LNCAP (cell line): ENCODE measurements at regions not wholly inside any gene's neighbourhood (a gene's known extent, or its start where the extent isn't known, plus 50 kb on each side); places are given as distances from the start of the nearest gene placed in this dataset.

ENCODE experiments used
- TF ChIP-seq, protein P1 (sequence below): fragments of 450-650 bp; IDR thresholded peaks from 2 replicates; pipeline ENCODE4 v1.5.1; 2017; ENCODE audit warnings: mild to moderate bottlenecking

DNA sequence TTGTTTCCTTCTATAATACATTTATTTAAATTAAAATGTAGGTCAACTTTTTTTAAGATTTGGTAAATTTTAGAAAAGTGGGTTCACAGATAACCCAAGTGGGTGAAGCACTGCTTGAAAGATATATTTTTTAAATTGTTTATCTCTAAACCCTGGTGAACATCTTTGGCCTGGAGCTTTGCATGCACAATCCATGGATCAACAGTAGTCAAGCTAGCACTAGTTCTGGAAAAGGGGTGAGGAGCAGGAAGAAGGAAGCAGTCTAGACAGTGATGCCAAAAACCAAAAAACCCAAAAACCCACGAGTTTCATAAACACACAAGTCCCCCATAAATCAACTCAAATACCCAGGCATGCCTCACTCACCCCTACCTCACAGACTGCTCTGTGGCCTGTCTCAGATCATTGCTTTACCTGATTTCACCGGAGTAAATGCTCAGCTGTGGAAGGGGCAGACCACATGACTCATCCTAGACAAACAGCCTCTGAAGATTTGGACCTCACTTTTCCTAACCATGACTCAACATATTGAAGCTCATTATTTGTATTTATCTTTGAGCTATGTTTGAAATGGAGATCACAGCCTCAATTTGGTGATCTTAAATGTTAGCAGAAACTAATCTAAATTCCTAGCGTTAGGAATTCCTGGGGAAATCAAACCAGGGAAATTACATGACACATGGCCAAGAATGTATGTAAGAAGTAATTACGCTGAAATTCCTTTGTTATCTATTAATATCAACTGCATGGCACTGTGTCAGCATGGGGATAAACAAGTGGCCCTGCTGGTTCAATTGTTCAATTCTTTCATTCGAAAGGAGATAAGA is 149.6 kb downstream of the ZNF608 start:
- TF ChIP-seq, protein P1, sequence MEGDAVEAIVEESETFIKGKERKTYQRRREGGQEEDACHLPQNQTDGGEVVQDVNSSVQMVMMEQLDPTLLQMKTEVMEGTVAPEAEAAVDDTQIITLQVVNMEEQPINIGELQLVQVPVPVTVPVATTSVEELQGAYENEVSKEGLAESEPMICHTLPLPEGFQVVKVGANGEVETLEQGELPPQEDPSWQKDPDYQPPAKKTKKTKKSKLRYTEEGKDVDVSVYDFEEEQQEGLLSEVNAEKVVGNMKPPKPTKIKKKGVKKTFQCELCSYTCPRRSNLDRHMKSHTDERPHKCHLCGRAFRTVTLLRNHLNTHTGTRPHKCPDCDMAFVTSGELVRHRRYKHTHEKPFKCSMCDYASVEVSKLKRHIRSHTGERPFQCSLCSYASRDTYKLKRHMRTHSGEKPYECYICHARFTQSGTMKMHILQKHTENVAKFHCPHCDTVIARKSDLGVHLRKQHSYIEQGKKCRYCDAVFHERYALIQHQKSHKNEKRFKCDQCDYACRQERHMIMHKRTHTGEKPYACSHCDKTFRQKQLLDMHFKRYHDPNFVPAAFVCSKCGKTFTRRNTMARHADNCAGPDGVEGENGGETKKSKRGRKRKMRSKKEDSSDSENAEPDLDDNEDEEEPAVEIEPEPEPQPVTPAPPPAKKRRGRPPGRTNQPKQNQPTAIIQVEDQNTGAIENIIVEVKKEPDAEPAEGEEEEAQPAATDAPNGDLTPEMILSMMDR: no peak

DNA sequence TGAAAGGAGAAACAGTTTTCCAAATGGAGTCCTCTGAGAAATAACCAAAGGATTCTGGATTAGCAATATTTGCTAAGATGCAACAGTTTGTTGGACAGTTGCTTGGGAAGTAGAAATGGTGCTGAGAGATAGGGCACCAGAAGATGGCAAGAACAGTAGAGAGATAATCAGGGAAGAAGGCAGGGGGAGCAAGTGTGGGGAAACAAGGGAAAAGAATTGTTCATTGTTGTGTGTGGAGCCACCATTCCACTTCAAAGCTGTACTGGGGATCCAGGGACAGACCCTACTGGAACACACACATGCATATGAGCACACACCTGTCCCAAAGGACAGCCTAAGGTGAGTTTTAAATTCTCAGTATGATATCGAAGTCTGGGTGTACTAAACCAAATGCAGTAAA is 152.5 kb downstream of the ZNF608 start:
- TF ChIP-seq, protein P1: no peak

DNA sequence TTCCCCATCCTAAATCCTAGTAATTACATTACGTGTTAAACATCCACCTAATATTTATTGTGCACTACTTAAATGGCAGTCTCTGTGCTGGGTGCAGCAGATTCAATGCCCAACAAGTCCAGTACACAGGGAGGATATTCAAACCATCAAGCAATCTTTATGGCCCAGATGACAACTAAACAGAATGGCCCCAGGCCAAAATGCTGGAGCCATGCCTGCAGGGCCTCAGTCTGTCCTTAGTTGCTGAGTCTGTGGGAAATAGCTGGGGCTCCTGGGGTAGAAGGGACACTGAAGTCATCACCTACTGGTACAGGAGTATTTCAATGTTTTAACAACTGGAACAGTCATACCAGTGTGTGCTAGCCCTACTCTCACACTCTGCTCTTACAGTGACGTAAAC is 153.5 kb downstream of the ZNF608 start:
- TF ChIP-seq, protein P1: no peak

DNA sequence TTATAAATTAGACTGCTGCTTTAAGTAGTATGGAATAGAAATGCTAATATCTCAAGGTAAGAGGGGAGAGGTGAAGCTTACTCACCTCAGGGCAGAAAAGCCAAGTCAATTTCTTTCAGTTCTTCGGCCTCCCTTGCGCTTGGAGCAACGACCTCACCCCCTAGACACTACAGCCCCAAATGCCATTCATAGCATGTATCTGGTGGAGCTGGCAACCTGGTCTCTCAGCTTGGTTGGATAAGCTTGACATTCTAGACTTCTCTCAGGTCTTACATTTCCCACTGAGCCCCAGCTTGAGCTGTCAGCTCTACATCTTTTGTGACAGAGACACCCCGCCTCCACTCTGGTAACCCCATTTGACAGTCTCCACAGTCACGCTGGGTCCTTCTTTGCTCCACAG is 154.9 kb downstream of the ZNF608 start:
- TF ChIP-seq, protein P1: no peak

DNA sequence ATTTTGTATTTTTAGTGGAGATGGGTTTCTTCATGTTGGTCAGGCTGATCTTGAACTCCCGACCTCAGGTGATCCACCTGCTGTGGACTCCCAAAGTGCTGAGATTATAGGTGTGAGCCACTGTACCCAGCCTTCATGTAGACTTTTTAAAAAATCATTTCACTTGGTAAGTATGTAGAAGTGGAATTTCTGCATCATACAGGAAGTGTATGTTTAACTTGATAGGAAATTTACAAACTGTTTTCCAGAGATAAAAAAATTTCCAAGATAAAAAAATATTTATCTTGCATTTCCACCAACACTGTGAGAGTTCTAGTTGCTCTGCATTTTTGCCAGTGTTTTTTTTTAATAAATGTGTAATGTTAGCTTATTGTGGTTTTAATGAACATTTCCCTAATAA is 155.8 kb downstream of the ZNF608 start:
- TF ChIP-seq, protein P1: no peak

DNA sequence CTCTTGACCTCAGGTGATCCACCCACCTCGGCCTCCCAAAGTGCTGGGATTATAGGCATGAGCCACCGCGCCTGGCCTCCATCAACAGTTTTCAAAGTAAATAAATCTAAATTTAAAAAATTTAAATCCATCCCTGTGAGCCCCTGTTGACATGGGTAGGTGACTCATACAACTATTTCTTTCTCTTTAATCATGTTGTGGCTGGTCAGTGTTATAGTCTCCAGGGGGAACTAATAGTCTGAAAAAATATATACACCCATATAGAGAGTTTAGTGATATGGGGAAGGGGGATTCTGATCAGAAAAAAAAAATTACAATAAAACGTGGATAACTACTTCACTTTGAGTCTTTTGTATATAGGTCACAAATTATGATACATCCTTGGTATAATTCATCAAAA is 159.2 kb downstream of the ZNF608 start:
- TF ChIP-seq, protein P1: no peak

DNA sequence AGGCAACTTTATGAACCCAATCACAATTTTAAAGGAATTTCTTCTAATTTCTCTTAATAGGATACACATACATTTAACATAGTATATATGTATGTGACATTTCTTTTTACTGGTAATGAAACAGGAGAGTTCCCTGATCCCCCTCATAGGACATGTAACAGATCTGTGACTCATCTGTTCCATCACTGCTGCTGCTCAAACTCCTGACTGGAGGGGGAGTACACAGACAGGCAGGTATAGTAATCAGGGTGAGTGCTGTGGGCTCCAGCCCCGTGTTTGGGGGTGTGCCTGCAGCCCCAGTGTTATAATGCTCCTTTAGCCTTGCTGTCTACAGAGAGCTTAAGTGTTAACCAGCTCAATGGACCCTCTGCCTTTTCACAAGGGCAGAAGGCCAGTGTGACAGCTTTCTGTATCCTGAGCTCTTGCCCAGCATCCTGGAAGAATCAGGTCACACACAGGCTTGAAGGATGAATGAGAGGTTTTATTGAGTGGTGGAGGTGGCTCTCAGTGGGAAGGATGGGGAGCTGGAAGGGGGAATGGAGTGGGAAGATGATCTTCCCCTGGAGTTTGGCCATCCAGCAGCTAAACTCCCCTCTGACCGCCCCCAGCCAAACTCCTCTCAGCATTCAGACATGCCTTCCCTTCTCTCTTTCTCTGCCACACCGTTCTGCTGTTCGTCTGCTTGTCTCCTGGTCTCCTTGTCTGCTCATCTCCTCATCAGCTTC is 161.3 kb downstream of the ZNF608 start:
- TF ChIP-seq, protein P1: no peak
